Stimulated activated naive CD8-positive, alpha-beta T cell treated with anti-CD3 and anti-CD28 coated beads, Interleukin-15, Interleukin-2, amounts not matched to agents 100 ng/mL and 50 ng/mL, for 24 hours (primary cell): ENCODE measurements at regions not wholly inside any gene's neighbourhood (a gene's known extent, or its start where the extent isn't known, plus 50 kb on each side); places are given as distances from the start of the nearest gene placed in this dataset.

Experiments
- H3K27ac Mint-ChIP-seq: one replicate; pipeline ENCODE4 v1.8.0; 2021; ENCODE audit warnings: mild to moderate bottlenecking, mixed read lengths
- H3K27me3 Mint-ChIP-seq: one replicate; pipeline ENCODE4 v1.8.0; 2021; ENCODE audit warnings: mixed read lengths
- H3K36me3 Mint-ChIP-seq: one replicate; pipeline ENCODE4 v1.8.0; 2021; ENCODE audit warnings: low read depth, mixed read lengths
- H3K4me1 Mint-ChIP-seq: one replicate; pipeline ENCODE4 v1.8.0; 2021; ENCODE audit warnings: low read depth, mixed read lengths
- H3K4me3 Mint-ChIP-seq: one replicate; pipeline ENCODE4 v1.8.0; 2021; ENCODE audit warnings: mild to moderate bottlenecking, mixed read lengths
- H3K9me3 Mint-ChIP-seq: one replicate; pipeline ENCODE4 v1.8.0; 2021; ENCODE audit warnings: mixed read lengths

GRCh38 chr9:119020730-119021333, 348.4 kb downstream of the BRINP1 start:
- H3K27me3 Mint-ChIP-seq, result no peaks in the 10 kb centered on the region

GRCh38 chr9:119026120-119026519, 343.1 kb downstream of the BRINP1 start:
- Mint-ChIP-seq H3K27me3 (no peaks in the 10 kb centered on the region), H3K4me3 (no peak overlapping the region), H3K27ac (no peak overlapping the region), H3K9me3 (peaks cover 5% of the 10 kb centered on the region), H3K4me1 (no peaks in the 10 kb centered on the region), H3K36me3 (no peaks in the 10 kb centered on the region)

More at GRCh38 chr9:119020730-119021333, 348.4 kb downstream of the BRINP1 start:
- H3K4me1 Mint-ChIP-seq, result no peaks in the 10 kb centered on the region
- no peak overlapping the region for H3K4me3 Mint-ChIP-seq
- peaks cover 2% of the 10 kb centered on the region for H3K9me3 Mint-ChIP-seq
- H3K27ac Mint-ChIP-seq, result no peak overlapping the region
- H3K36me3 Mint-ChIP-seq, result no peaks in the 10 kb centered on the region

- Mint-ChIP-seq H3K36me3 (no peaks in the 10 kb centered on the region), H3K27ac (no peak overlapping the region), H3K4me3 (no peak overlapping the region), H3K27me3 (no peaks in the 10 kb centered on the region), H3K4me1 (no peaks in the 10 kb centered on the region), H3K9me3 (peaks cover 7% of the 10 kb centered on the region)
These were observed 341.1 kb downstream of the BRINP1 start for GRCh38 chr9:119027901-119028699.

DNA sequence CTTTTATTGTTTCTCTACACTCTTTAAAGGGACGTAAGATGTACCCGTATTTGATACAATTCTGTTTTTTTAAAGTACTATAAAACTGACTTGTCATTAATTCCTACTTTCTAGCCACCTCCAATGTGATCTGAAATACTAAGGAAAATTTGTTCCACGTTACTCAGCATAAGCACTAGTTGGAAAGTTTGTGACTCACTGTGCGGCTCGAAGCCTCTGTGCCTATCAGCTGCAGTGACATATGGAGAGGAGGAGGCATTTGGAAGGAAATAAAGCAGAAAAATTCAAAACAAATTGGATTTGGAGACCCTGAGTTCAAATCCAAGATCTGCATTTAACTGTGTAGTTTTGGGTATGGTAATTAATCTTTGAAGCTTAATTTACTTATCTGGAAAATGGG, 339.3 kb downstream of the BRINP1 start:
- H3K36me3 Mint-ChIP-seq, result no peaks in the 10 kb centered on the region
- no peaks in the 10 kb centered on the region for H3K4me1 Mint-ChIP-seq
- H3K9me3 Mint-ChIP-seq, result peaks cover 13% of the 10 kb centered on the region
- no peak overlapping the region for H3K27ac Mint-ChIP-seq
- H3K27me3 Mint-ChIP-seq, result no peaks in the 10 kb centered on the region
- H3K4me3 Mint-ChIP-seq, result no peak overlapping the region

DNA sequence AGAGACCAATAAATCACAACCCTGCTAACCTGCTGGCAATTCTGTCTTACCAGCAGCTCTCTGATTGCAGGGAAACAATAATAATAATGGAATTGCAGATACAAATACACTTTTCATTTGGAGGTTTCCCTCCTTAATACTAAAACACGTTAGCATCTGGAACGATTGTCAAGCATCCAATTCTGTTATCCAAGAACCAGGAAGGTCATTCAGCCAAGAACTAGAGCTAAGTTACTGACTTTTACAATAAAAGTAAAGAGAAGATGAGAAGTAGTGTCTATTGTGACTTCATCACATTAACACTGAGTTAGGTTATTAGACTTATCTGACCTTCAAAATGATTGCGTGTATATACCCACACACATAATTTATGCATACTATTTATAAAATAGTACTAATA, 335.6 kb downstream of the BRINP1 start:
- Mint-ChIP-seq H3K27me3 (no peaks in the 10 kb centered on the region), H3K9me3 (peaks cover 8% of the 10 kb centered on the region), H3K4me3 (no peak overlapping the region)

GRCh38 chr9:119036969-119037368, 332.3 kb downstream of the BRINP1 start:
- Mint-ChIP-seq H3K27ac (no peak overlapping the region), H3K9me3 (peaks cover 8% of the 10 kb centered on the region), H3K27me3 (no peaks in the 10 kb centered on the region), H3K36me3 (no peaks in the 10 kb centered on the region), H3K4me1 (no peaks in the 10 kb centered on the region), H3K4me3 (no peak overlapping the region)

More for the DNA sequence above, 335.6 kb downstream of the BRINP1 start:
- no peaks in the 10 kb centered on the region for H3K36me3 Mint-ChIP-seq
- no peak overlapping the region for H3K27ac Mint-ChIP-seq
- no peaks in the 10 kb centered on the region for H3K4me1 Mint-ChIP-seq

- Mint-ChIP-seq H3K9me3 (peaks cover 4% of the 10 kb centered on the region), H3K36me3 (no peaks in the 10 kb centered on the region), H3K4me3 (no peak overlapping the region), H3K27ac (no peak overlapping the region), H3K4me1 (no peaks in the 10 kb centered on the region), H3K27me3 (peaks cover 4% of the 10 kb centered on the region)
These were observed 325.2 kb downstream of the BRINP1 start for GRCh38 chr9:119043996-119044395.

DNA sequence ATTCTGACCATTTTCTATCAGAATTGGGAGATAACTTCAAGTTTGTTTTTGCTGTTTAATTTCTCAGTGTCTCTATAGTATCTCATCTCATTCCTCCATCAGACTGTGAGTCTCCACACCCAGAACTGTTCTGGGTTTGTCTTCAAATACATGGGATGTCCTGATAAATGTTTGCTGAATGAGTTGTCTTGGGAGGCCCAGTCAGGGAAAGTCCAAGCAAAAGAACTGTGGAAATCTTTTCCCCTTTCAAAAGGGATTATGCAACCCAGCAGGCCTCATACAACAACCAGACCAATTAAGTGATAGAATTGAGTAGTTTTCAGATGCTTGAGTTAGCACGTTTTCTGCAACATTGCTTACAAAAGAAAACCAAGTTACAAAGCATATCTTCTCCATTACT, 324.4 kb downstream of the BRINP1 start:
- H3K4me1 Mint-ChIP-seq, result no peaks in the 10 kb centered on the region
- H3K9me3 Mint-ChIP-seq, result peaks cover 4% of the 10 kb centered on the region
- no peak overlapping the region for H3K27ac Mint-ChIP-seq
- H3K4me3 Mint-ChIP-seq, result no peak overlapping the region
- peaks cover 4% of the 10 kb centered on the region for H3K27me3 Mint-ChIP-seq
- H3K36me3 Mint-ChIP-seq, result no peaks in the 10 kb centered on the region

DNA sequence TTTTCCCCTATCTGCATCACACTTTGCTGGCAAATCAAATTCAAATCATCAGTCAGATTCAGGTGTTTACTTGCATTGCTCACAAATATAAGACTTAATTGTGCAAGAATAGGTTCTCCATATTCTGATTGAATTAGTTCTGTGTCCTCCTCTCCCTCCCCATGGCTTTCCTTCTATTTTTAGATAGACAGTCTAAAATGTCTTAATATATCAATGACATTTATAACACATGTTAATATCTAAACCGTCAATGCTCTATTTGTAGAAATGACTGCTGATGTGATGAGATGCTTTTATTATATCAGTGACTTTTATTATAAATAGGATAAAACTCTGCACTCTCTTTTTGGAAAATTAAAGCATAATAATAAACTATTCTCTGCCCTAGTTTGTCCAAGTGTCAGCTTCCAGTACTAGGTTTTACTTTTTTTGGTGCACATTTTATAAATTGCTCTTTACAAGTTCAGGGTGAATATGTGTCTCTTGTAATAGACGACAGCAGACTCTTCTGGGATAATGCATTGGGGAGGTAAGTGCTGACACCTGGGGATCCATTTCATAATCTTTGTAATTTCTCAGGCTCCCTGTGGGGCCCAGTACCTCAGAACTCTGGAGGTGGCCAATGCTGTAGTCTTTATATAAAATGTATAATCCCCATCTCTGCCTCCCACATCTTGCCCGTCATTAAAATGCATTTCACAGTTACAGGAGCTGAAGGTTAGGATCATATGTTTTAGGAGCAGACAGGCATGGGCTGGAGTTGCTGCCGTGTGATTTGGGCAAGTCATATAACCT, 321.5 kb downstream of the BRINP1 start:
- Mint-ChIP-seq H3K4me1 (no peaks in the 10 kb centered on the region), H3K27ac (no peak overlapping the region), H3K27me3 (peaks cover 4% of the 10 kb centered on the region), H3K36me3 (no peaks in the 10 kb centered on the region), H3K9me3 (peaks cover 4% of the 10 kb centered on the region), H3K4me3 (no peak overlapping the region)

DNA sequence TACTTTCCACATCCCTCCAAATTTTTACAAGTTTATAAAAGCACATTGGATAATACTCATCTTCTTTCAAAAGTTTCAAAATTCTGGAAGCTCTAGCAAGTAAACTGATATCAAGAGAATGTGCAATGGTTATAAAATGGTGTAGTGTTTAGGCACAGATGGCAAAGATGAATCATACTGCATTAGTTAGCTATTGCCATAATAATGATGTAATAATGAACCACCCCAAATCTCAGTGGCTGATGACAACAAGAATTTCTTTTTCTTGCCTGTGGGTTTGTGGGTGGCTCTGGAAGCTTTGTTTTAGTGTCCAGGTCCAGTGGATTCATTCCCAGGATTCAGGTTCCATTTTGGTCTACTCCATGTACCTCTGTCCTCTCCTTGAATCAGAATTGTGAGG, 319.0 kb downstream of the BRINP1 start:
- Mint-ChIP-seq H3K27me3 (no peaks in the 10 kb centered on the region), H3K9me3 (no peaks in the 10 kb centered on the region), H3K4me3 (no peak overlapping the region), H3K4me1 (no peaks in the 10 kb centered on the region), H3K27ac (no peak overlapping the region), H3K36me3 (no peaks in the 10 kb centered on the region)

GRCh38 chr9:119052339-119053030, 316.8 kb downstream of the BRINP1 start:
- Mint-ChIP-seq H3K27ac (no peak overlapping the region), H3K4me1 (no peaks in the 10 kb centered on the region), H3K27me3 (no peaks in the 10 kb centered on the region), H3K36me3 (no peaks in the 10 kb centered on the region), H3K9me3 (peaks cover 4% of the 10 kb centered on the region), H3K4me3 (no peak overlapping the region)

DNA sequence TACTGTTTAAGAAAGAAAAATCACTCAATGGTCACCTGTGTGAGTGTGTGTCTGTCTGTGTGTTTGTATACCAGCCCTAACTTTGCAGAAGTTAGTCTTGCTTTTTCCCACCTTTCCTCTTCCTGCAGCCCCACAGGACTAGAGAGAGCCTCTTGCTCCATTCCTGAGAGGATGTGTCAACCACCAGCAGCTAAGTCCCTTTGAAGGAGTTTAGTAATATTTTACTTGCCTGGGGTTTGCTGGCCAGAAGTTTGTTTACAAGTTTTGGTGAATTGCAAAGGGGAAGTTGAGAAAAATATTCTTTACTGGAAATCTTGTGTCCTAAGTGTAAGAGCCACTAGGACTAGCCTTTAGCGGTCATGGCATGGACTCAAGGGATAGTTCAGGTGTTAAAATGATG, 316.2 kb downstream of the BRINP1 start:
- H3K4me1 Mint-ChIP-seq, result no peaks in the 10 kb centered on the region
- H3K9me3 Mint-ChIP-seq, result peaks cover 4% of the 10 kb centered on the region
- H3K4me3 Mint-ChIP-seq, result no peak overlapping the region
- H3K27ac Mint-ChIP-seq, result no peak overlapping the region
- H3K27me3 Mint-ChIP-seq, result no peaks in the 10 kb centered on the region
- H3K36me3 Mint-ChIP-seq, result no peaks in the 10 kb centered on the region

DNA sequence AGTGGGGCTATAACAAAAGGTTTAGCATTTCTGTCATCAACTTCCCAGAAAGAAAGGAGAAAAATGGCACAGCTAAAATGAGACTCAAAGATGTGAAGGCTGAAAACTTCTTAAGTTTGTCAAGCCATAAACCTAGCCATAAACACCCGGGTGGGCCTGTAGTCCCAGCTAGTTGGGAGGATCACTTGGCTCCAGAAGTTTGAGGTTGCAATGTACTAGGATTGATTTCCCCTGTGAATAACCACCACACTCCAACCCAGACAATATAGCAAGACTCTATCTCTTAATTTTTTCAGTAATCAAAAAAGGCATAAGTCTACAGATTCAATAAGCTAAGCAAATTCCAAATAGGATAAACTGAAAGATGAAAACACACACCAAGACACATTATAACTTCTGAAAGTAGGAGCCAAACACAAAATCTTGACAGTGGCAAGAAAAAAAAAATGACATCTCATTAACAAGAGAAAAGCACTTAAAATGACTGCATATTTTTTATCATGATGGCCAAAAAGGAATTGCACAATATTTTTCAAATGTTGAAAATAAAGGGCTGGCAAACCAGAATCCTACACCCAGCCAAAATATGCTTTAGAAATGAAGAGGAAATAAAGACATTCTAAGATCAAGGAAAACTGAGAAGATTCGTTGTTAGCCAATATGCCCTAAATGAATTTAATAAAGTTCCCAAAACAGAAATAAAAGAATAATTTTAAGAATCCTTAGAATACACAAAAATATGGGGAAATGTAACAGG, 308.4 kb downstream of the BRINP1 start:
- peaks cover 4% of the 10 kb centered on the region for H3K9me3 Mint-ChIP-seq
- no peak overlapping the region for H3K27ac Mint-ChIP-seq
- H3K36me3 Mint-ChIP-seq, result no peaks in the 10 kb centered on the region
- no peak overlapping the region for H3K4me3 Mint-ChIP-seq
- no peaks in the 10 kb centered on the region for H3K4me1 Mint-ChIP-seq
- no peaks in the 10 kb centered on the region for H3K27me3 Mint-ChIP-seq

DNA sequence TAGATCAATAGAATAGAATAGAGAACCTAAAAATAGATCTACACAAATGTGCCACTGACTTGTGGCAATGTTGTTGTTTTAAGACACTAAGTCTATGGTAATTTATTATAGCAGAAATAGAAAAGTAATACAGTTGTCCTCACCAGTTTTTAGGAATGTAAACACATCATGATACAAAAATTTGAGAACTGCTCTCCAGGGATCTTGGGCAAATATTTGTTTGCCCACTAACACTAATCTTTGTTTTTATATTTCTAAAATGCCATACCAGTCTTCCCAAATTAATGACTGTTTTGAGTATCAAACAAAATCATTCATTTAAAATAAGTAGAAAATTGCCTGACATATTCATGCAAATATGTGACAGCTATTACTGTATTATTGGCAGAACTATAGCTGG, 297.6 kb downstream of the BRINP1 start:
- no peak overlapping the region for H3K4me3 Mint-ChIP-seq
- H3K4me1 Mint-ChIP-seq, result no peaks in the 10 kb centered on the region
- H3K9me3 Mint-ChIP-seq, result no peaks in the 10 kb centered on the region
- H3K36me3 Mint-ChIP-seq, result no peaks in the 10 kb centered on the region
- no peaks in the 10 kb centered on the region for H3K27me3 Mint-ChIP-seq
- no peak overlapping the region for H3K27ac Mint-ChIP-seq
